ENCODE measurements at regions not wholly inside any gene's neighbourhood (a gene's known extent, or its start where the extent isn't known, plus 50 kb on each side); places are given as distances from the start of the nearest gene placed in this dataset.

DNA sequence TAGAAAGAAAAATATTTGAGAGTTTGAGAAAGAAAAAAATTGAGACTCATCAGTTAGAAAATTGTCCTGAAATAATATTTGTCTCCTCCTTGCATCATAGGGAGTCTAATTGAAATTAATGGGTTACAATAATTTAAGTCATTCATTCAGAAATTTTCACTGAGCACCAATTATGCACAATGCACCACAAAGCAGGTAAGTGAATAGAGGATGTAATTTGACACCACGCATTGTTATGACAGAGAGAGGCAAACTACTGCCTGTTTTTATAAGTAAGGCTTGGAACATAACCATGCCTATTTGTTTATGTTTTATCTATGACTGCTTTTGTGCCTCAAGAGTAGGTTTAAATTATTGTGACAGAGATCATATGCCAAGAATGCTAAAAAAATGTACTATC, 537.9 kb upstream of the FAT3 start:
- in situ Hi-C loops (cut with MboI; ENCODE audit: low sequenced_read_pairs), result no loop called here
- H2BK15ac ChIP-seq (ENCODE audit: low read depth, low read length), result no peak overlapping the region
- no peak overlapping the region for H2BK120ac ChIP-seq (ENCODE audit: low read depth, low read length)
- WGBS, 2 experiments (ENCODE audit: extremely low coverage in 2 of 2, insufficient read length in 1 of 2), result no CpG with 5 or more reads among the region's 1 CpG
- H3K56ac ChIP-seq (ENCODE audit: extremely low read depth, insufficient read depth, low read length), result no peak overlapping the region
- H4K8ac ChIP-seq (ENCODE audit: low read depth in 2 of 2, low read length in 2 of 2), result no peak overlapping the region
- no peak overlapping the region for H2BK5ac ChIP-seq (ENCODE audit: low read depth, low read length, poor library complexity, severe bottlenecking)
- dilution Hi-C loops (cut with HindIII; ENCODE audit: low sequenced_read_pairs, unreplicated experiment), result no loop called here
- no peaks in the 10 kb centered on the region for H3K9me3 ChIP-seq (ENCODE audit: control insufficient read depth, insufficient read depth, low read length)
- no peaks in the 10 kb centered on the region for H4K20me1 ChIP-seq (ENCODE audit: insufficient read depth, low read length)
- H2BK20ac ChIP-seq (ENCODE audit: low read depth, low read length), result no peak overlapping the region
- no peaks in the 10 kb centered on the region for H3K27me3 ChIP-seq (ENCODE audit: control insufficient read depth, insufficient read depth, low read length)
- H3K18ac ChIP-seq (ENCODE audit: low read depth, low read length), result no peak overlapping the region
- H4K91ac ChIP-seq (ENCODE audit: insufficient read depth, low read depth, low read length), result no peak overlapping the region
- no peak overlapping the region for H2AK5ac ChIP-seq (ENCODE audit: low read depth, low read length)
- no peak overlapping the region for H3K4me3 ChIP-seq (ENCODE audit: insufficient read depth, low read depth, low read length)
- H3K36me3 ChIP-seq (ENCODE audit: control insufficient read depth, insufficient read depth, low read length), result no peaks in the 10 kb centered on the region
- H3K9ac ChIP-seq (ENCODE audit: low read depth, low read length), result no peak overlapping the region
- H3K27ac ChIP-seq (ENCODE audit: insufficient read depth, low read length), result no peak overlapping the region
- no peak overlapping the region for H3K23ac ChIP-seq (ENCODE audit: low read depth, low read length)
- POLR2A ChIA-PET (ENCODE audit: unreplicated experiment), result no interaction called here
- H3K79me1 ChIP-seq (ENCODE audit: low read depth in 1 of 2, low read length in 2 of 2), result no peaks in the 10 kb centered on the region
- ATAC-seq (ENCODE audit: low read depth) (no peak), DNase-seq (no peak)
- no peak overlapping the region for H2AFZ ChIP-seq (replicated peaks; ENCODE audit: low read length, poor library complexity)
- no peak overlapping the region for H2AK9ac ChIP-seq (replicated peaks; ENCODE audit: low read depth, low read length, poor library complexity)
- CTCF ChIA-PET, result no interaction called here
- H3K9me1 ChIP-seq (ENCODE audit: insufficient read depth, low read length), result no peaks in the 10 kb centered on the region
- TF ChIP-seq MAFK (IDR thresholded peaks at IDR 0.05; ENCODE audit: low read depth, low read length), result no peak
- no peak for TF ChIP-seq SMC3 (IDR thresholded peaks at IDR 0.05; ENCODE audit: low read depth, low read length)
- TF ChIP-seq, protein P1, sequence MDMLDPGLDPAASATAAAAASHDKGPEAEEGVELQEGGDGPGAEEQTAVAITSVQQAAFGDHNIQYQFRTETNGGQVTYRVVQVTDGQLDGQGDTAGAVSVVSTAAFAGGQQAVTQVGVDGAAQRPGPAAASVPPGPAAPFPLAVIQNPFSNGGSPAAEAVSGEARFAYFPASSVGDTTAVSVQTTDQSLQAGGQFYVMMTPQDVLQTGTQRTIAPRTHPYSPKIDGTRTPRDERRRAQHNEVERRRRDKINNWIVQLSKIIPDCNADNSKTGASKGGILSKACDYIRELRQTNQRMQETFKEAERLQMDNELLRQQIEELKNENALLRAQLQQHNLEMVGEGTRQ (IDR thresholded peaks at IDR 0.05; ENCODE audit: low read depth, low read length), result no peak
- TF ChIP-seq MAZ (IDR thresholded peaks at IDR 0.05; ENCODE audit: borderline replicate concordance, low read depth, low read length), result no peak
- no peak for TF ChIP-seq RCOR1 (IDR thresholded peaks at IDR 0.05; ENCODE audit: insufficient replicate concordance, low read length)
- TF ChIP-seq, protein P2, sequence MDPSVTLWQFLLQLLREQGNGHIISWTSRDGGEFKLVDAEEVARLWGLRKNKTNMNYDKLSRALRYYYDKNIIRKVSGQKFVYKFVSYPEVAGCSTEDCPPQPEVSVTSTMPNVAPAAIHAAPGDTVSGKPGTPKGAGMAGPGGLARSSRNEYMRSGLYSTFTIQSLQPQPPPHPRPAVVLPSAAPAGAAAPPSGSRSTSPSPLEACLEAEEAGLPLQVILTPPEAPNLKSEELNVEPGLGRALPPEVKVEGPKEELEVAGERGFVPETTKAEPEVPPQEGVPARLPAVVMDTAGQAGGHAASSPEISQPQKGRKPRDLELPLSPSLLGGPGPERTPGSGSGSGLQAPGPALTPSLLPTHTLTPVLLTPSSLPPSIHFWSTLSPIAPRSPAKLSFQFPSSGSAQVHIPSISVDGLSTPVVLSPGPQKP (IDR thresholded peaks at IDR 0.05; ENCODE audit: borderline replicate concordance, low read depth, low read length), result no peak
- no peak for TF ChIP-seq POLR2A (IDR thresholded peaks at IDR 0.05; ENCODE audit: low read depth, low read length)
- TF ChIP-seq RFX5 (IDR thresholded peaks at IDR 0.05; ENCODE audit: low read depth, low read length), result no peak
- no peak for TF ChIP-seq CHD1 (IDR thresholded peaks at IDR 0.05; ENCODE audit: low read depth, low read length)
- TF ChIP-seq MXI1 (IDR thresholded peaks at IDR 0.05; ENCODE audit: borderline replicate concordance, low read depth, low read length), result no peak
- TF ChIP-seq FOS (IDR thresholded peaks at IDR 0.05; ENCODE audit: low read depth, low read length), result no peak
- no peak for TF ChIP-seq CEBPB (IDR thresholded peaks at IDR 0.05; ENCODE audit: low read depth, low read length)
- no peak for TF ChIP-seq RAD21 (IDR thresholded peaks at IDR 0.05; ENCODE audit: low read length)
- TF ChIP-seq BHLHE40 (IDR thresholded peaks at IDR 0.05; ENCODE audit: low read depth, low read length), result no peak
- no peak for TF ChIP-seq NFE2L2 (IDR thresholded peaks at IDR 0.05; ENCODE audit: low read depth, low read length)
- TF ChIP-seq CTCF (conservative IDR thresholded peaks at IDR 0.05; ENCODE audit: low read depth, low read length), result no peak
- no TSS peak for BruUV-seq (replicated peaks)
- no peak overlapping the region for H3K4ac ChIP-seq (ENCODE audit: low read depth, low read length)
- intact Hi-C loops (cut with micrococcal nuclease), result no loop called here
- H3K14ac ChIP-seq (replicated peaks; ENCODE audit: low read depth, low read length), result no peak overlapping the region
- no peak overlapping the region for H3K4me2 ChIP-seq (ENCODE audit: low read depth, low read length)
- H4K5ac ChIP-seq (ENCODE audit: low read depth, low read length), result no peak overlapping the region
- no peaks in the 10 kb centered on the region for H3K4me1 ChIP-seq (ENCODE audit: control insufficient read depth, insufficient read depth, low read length)

Data from IMR-90 (cell line).